22Rv1 (cell line): ENCODE measurements at regions not wholly inside any gene's neighbourhood (a gene's known extent, or its start where the extent isn't known, plus 50 kb on each side); places are given as distances from the start of the nearest gene placed in this dataset.

Experiments used
- H3K27ac ChIP-seq: fragments of 450-650 bp; 2 replicates; pipeline ENCODE4 v1.5.1; 2017
- CTCF ChIP-seq: fragments of 450-650 bp; IDR thresholded peaks from 2 replicates; pipeline ENCODE4 v1.5.1; 2017; ENCODE audit warnings: mild to moderate bottlenecking
- ZFX ChIP-seq: fragments of 450-650 bp; IDR thresholded peaks from 2 replicates; pipeline ENCODE4 v1.6.1; 2017; ENCODE audit warnings: antibody characterized with exemption, borderline replicate concordance

DNA sequence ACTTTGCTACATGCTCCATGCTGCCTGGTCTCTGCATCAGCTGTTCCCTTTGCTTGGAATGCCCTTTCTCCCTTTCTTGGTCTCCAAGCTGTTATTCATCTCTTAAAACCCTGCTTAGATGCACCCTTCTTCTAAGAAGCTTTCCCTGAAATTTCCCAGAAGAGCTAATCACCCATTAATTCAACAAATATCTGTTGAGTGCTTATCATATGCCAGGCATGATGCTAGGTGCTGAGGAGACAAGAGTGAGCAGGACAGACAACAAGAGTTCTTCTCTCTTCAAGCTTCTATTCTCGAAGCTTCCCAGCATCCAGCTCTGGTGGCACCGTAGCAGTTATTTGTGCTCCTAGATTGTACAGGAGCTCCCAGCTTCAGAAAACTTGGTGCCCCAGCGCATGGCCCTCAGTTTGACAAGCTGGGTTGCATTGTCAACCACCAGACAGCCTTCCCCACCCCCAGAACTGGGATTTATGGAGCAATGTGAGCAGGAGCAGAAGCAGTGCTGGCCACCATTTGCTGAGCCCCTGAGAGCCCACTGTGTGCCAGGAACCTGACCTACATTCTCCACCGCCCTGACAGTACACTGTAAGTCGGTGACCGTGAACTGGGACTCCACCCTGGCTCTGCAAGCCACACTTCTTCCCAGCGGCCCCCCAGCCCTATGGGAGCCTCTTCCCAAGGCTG, 68.0 kb upstream of the ACOT11 start:
- no peak for TF ChIP-seq CTCF
- TF ChIP-seq ZFX: no peak
- H3K27ac ChIP-seq: no peak overlapping the region

DNA sequence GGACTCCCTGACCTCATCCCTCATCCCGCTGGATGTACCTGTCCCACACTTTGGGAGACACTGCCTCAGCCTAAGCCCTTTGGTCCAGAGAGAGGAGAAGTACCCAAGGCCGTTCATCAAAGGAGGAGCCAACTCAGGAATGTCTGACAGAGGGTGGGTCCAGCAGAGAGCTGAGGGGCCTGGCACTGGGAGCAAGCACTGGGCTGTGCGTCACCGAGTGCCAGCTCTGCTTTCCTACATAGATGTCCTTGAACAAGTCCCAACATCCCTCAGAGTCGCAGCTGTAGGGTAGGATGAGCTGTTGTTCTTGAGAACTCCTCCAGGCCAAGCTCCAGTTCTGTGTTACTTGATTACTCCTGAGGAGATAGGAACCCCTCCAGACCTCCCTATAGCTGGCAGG, 68.8 kb upstream of the ACOT11 start:
- no peak overlapping the region for H3K27ac ChIP-seq

GRCh38 chr1:54477153-54477561, 70.9 kb upstream of the ACOT11 start:
- no peak for TF ChIP-seq ZFX
- no peak for TF ChIP-seq CTCF
- H3K27ac ChIP-seq: no peak overlapping the region

More for the DNA sequence above, 68.8 kb upstream of the ACOT11 start:
- TF ChIP-seq ZFX (no peak), CTCF (no peak)

DNA sequence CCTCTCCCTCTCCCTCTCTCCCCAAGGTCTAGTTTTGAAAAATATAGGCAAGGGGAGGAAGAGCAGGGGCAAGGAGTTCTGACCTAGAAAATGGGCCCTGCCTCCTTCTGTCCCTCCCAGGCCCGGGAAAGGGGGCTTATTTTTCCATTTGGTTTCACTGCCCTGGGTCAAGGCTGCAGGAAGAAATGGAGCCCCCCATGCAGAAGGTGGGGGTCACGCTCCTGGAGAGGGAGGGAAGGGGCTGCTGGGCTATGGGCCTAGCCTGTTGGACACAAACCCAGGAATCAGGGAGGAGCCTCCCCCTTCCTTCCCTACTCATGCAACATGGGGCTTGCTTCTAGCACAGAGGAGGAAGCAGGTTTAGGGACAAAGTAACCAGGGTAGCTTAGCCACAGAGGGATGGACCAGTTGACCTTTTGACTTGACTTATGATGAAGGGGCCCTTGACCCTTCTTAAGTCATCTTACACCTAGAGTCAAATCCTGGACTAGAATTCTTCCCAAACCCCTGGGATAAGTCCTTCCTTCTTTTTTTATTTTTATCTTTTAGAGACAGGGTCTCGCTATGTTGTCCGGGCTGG, 70.4 kb upstream of the SSBP3 start:
- no peak overlapping the region for H3K27ac ChIP-seq
- no peak for TF ChIP-seq CTCF
- no peak for TF ChIP-seq ZFX

DNA sequence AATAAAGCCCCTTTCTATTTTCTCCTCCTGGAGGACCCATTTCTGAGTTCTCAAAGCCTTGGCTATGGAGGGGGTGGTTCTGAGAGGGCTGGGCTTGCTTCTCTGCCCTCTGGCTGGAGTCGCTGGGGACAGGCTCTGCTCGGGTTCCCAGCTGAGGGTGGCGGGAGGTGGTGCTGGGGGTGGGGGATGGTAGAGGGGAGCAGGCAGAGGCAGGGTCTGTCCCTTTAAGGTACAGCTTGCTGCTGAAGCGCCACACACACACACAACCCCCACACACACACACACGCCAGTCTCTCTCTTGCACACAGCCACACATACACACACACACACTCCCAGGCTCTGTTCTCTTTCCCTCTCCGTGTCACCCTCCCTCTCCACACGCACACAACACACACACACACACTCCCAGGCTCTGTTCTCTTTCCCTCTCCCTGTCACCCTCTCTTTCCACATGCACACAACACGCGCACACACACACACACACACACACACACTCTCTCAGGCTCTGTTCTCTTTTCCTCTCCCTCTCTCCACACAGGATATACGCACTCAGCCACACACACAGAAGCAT, 69.8 kb upstream of the SSBP3 start:
- TF ChIP-seq CTCF: no peak
- no peak for TF ChIP-seq ZFX
- no peak overlapping the region for H3K27ac ChIP-seq

GRCh38 chr1:54475357-54475881, 69.2 kb upstream of the SSBP3 start:
- no peak for TF ChIP-seq ZFX
- TF ChIP-seq CTCF: no peak
- no peak overlapping the region for H3K27ac ChIP-seq
